Left kidney (tissue), 1 donor: ENCODE measurements at regions not wholly inside any gene's neighbourhood (a gene's known extent, or its start where the extent isn't known, plus 50 kb on each side); places are given as distances from the start of the nearest gene placed in this dataset.

ENCODE experiments used
- DNase-seq: peaks from one replicate; pipeline ENCODE4 v3.0.0-alpha.2; 2013

- DNase-seq = no peak
Observed at GRCh38 chr13:105920370-105920769, 615.1 kb downstream of the EFNB2 start.

GRCh38 chr13:105918842-105919741, 616.4 kb downstream of the EFNB2 start:
- DNase-seq = no peak

GRCh38 chr13:105915146-105915850, 620.2 kb downstream of the EFNB2 start:
- DNase-seq = no peak

- no peak for DNase-seq
Observed at GRCh38 chr13:105914291-105915036, 621.0 kb downstream of the EFNB2 start.

GRCh38 chr13:105908586-105908985, 626.9 kb downstream of the EFNB2 start:
- DNase-seq = no peak

- DNase-seq = no peak
Observed at GRCh38 chr13:105907319-105908019, 628.0 kb downstream of the EFNB2 start.

GRCh38 chr13:105906746-105907145, 628.7 kb downstream of the EFNB2 start:
- DNase-seq = no peak

- DNase-seq = no peak
Observed at GRCh38 chr13:105904034-105904742, 631.3 kb downstream of the EFNB2 start.

- DNase-seq = no peak
Observed at GRCh38 chr13:105902396-105902795, 633.1 kb downstream of the EFNB2 start.

GRCh38 chr13:105897575-105897974, 637.9 kb downstream of the EFNB2 start:
- DNase-seq = no peak

GRCh38 chr13:105894697-105895096, 640.8 kb downstream of the EFNB2 start:
- no peak for DNase-seq

- DNase-seq = no peak
Observed at GRCh38 chr13:105890509-105890908, 645.0 kb downstream of the EFNB2 start.

GRCh38 chr13:105878119-105878700, 657.3 kb downstream of the EFNB2 start:
- DNase-seq = no peak

- DNase-seq = no peak
Observed at GRCh38 chr13:105874814-105875213, 660.6 kb downstream of the EFNB2 start.

GRCh38 chr13:105871768-105872167, 663.7 kb downstream of the EFNB2 start:
- DNase-seq = no peak

GRCh38 chr13:105871326-105871725, 664.1 kb downstream of the EFNB2 start:
- no peak for DNase-seq

- DNase-seq = no peak
Observed at GRCh38 chr13:105863300-105863920, 672.1 kb downstream of the EFNB2 start.

- no peak for DNase-seq
Observed at GRCh38 chr13:105848494-105848893, 687.0 kb downstream of the EFNB2 start.

- DNase-seq = peak; percentile 31
Observed at GRCh38 chr13:105847527-105848291, 687.8 kb downstream of the EFNB2 start.

GRCh38 chr13:105846923-105847322, 688.5 kb downstream of the EFNB2 start:
- no peak for DNase-seq
